Upper lobe of right lung (tissue), 1 donor: ENCODE measurements at regions not wholly inside any gene's neighbourhood (a gene's known extent, or its start where the extent isn't known, plus 50 kb on each side); places are given as distances from the start of the nearest gene placed in this dataset.
"Not testable (repeated sequence)": the region's sequence is repeated elsewhere in the genome, so short reads cannot be mapped to it uniquely, and the experiment has no call there.

ENCODE experiments used
- ATAC-seq: fragments of 200-7000 bp; cut with Tn5 transposase; one replicate; pipeline ENCODE4 v1.9.1; 2020; ENCODE audit warnings: mild to moderate bottlenecking, moderate library complexity
- DNase-seq: peaks from one replicate; pipeline ENCODE4 v3.0.0-alpha.2; 2020
- H3K27ac ChIP-seq: fragments of 200-600 bp; one replicate; pipeline ENCODE4 v1.8.0; 2022
- H3K27me3 ChIP-seq: fragments of 200-600 bp; one replicate; pipeline ENCODE4 v1.8.0; 2022; ENCODE audit warnings: mild to moderate bottlenecking
- H3K36me3 ChIP-seq: fragments of 200-600 bp; one replicate; pipeline ENCODE4 v1.8.0; 2022
- H3K4me1 ChIP-seq: fragments of 200-600 bp; one replicate; pipeline ENCODE4 v1.8.0; 2022
- H3K4me3 ChIP-seq: fragments of 200-600 bp; one replicate; pipeline ENCODE4 v1.8.0; 2022; ENCODE audit warnings: mild to moderate bottlenecking
- H3K9me3 ChIP-seq: fragments of 200-600 bp; one replicate; pipeline ENCODE4 v1.8.0; 2022
- CTCF ChIP-seq: fragments of 200-600 bp; IDR thresholded peaks from one replicate; pipeline ENCODE4 v1.8.0; 2022; ENCODE audit warnings: antibody characterized with exemption
- intact Hi-C: fragments of 100-400 bp; cut with DNase I; formaldehyde crosslinking; loops from one replicate; pipeline ENCODE4 v1.11.0; 2022
- donor health status: DM: no; HTN: yes; CAD: no; lungs with severe emphysema.

GRCh38 chr2:37738266-37738885 lies 66.9 kb upstream of the CDC42EP3 start:
- TF ChIP-seq CTCF, result no peak
- H3K9me3 ChIP-seq, result no peaks in the 10 kb centered on the region
- H3K36me3 ChIP-seq, result no peaks in the 10 kb centered on the region
- DNase-seq (no peak), ATAC-seq (no peak)
- H3K4me3 ChIP-seq, result no peak overlapping the region
- no peaks in the 10 kb centered on the region for H3K4me1 ChIP-seq
- no peak overlapping the region for H3K27ac ChIP-seq
- no peaks in the 10 kb centered on the region for H3K27me3 ChIP-seq
- intact Hi-C loops, result no loop called here

GRCh38 chr2:37739153-37739552 lies 67.7 kb upstream of the CDC42EP3 start:
- ATAC-seq, result no peak
- Histone ChIP-seq H3K27ac (no peak overlapping the region), H3K9me3 (no peaks in the 10 kb centered on the region), H3K36me3 (no peaks in the 10 kb centered on the region), H3K4me3 (no peak overlapping the region), H3K27me3 (no peaks in the 10 kb centered on the region), H3K4me1 (no peaks in the 10 kb centered on the region)
- DNase-seq, result no peak
- no peak for TF ChIP-seq CTCF
- intact Hi-C loops, result no loop called here

GRCh38 chr2:37740164-37740739 lies 68.8 kb upstream of the CDC42EP3 start:
- no peak for TF ChIP-seq CTCF
- no peaks in the 10 kb centered on the region for H3K36me3 ChIP-seq
- intact Hi-C loops, result no loop called here
- H3K27ac ChIP-seq, result no peak overlapping the region
- H3K4me3 ChIP-seq, result no peak overlapping the region
- DNase-seq (no peak), ATAC-seq (no peak)
- H3K4me1 ChIP-seq, result no peaks in the 10 kb centered on the region
- H3K9me3 ChIP-seq, result no peaks in the 10 kb centered on the region
- H3K27me3 ChIP-seq, result no peaks in the 10 kb centered on the region

GRCh38 chr2:37742286-37742685 lies 70.8 kb upstream of the CDC42EP3 start:
- no peak for ATAC-seq
- no peaks in the 10 kb centered on the region for H3K36me3 ChIP-seq
- H3K4me1 ChIP-seq, result no peaks in the 10 kb centered on the region
- no peaks in the 10 kb centered on the region for H3K27me3 ChIP-seq
- intact Hi-C loops, result no loop called here
- H3K4me3 ChIP-seq, result no peak overlapping the region
- no peaks in the 10 kb centered on the region for H3K9me3 ChIP-seq
- DNase-seq, result no peak
- no peak for TF ChIP-seq CTCF
- H3K27ac ChIP-seq, result no peak overlapping the region

- ATAC-seq, result no peak
- no peaks in the 10 kb centered on the region for H3K9me3 ChIP-seq
- DNase-seq, result no peak
- H3K36me3 ChIP-seq, result no peaks in the 10 kb centered on the region
- H3K4me3 ChIP-seq, result no peak overlapping the region
- H3K27ac ChIP-seq, result no peak overlapping the region
- H3K27me3 ChIP-seq, result no peaks in the 10 kb centered on the region
- intact Hi-C loops, result no loop called here
- no peak for TF ChIP-seq CTCF
- H3K4me1 ChIP-seq, result no peaks in the 10 kb centered on the region
Measured at GRCh38 chr2:37744010-37744409, 72.6 kb upstream of the CDC42EP3 start.

- H3K27ac ChIP-seq, H3K9me3 ChIP-seq, intact Hi-C loops, DNase-seq, H3K4me3 ChIP-seq, ATAC-seq, H3K4me1 ChIP-seq, H3K27me3 ChIP-seq, H3K36me3 ChIP-seq: not testable (repeated sequence)
Measured at GRCh38 chr2:37744961-37745360, 73.5 kb upstream of the CDC42EP3 start.

GRCh38 chr2:37746011-37746410 lies 74.6 kb upstream of the CDC42EP3 start:
- H3K27me3 ChIP-seq, H3K36me3 ChIP-seq, H3K9me3 ChIP-seq, intact Hi-C loops, ATAC-seq, DNase-seq, H3K27ac ChIP-seq, H3K4me3 ChIP-seq, H3K4me1 ChIP-seq: not testable (repeated sequence)
